UCSD-AML1 (cell line): ENCODE measurements at regions not wholly inside any gene's neighbourhood (a gene's known extent, or its start where the extent isn't known, plus 50 kb on each side); places are given as distances from the start of the nearest gene placed in this dataset.
"Not testable (repeated sequence)": the region's sequence is repeated elsewhere in the genome, so short reads cannot be mapped to it uniquely, and the experiment has no call there.

ENCODE experiments used
- DNase-seq: peaks from one replicate; lab custom pipeline; 2025; ENCODE audit not compliant: unreplicated experiment; lab: John Stamatoyannopoulos, UW

- DNase-seq: not testable (repeated sequence)
These were observed 290.0 kb upstream of the MIR17HG start for GRCh38 chr13:91057507-91057906.

- DNase-seq: no peak
These were observed 289.4 kb upstream of the MIR17HG start for GRCh38 chr13:91058066-91058465.

GRCh38 chr13:91058919-91059318, 288.6 kb upstream of the MIR17HG start:
- DNase-seq: no peak

GRCh38 chr13:91066745-91067144, 280.7 kb upstream of the MIR17HG start:
- no peak for DNase-seq

- no peak for DNase-seq
These were observed 275.0 kb upstream of the MIR17HG start for GRCh38 chr13:91072486-91072885.

GRCh38 chr13:91074091-91074490, 273.4 kb upstream of the MIR17HG start:
- no peak for DNase-seq

GRCh38 chr13:91076830-91077229, 270.7 kb upstream of the MIR17HG start:
- no peak for DNase-seq

- no peak for DNase-seq
These were observed 269.3 kb upstream of the MIR17HG start for GRCh38 chr13:91078093-91078679.

- no peak for DNase-seq
These were observed 268.3 kb upstream of the MIR17HG start for GRCh38 chr13:91079176-91079575.

GRCh38 chr13:91085127-91085526, 262.4 kb upstream of the MIR17HG start:
- DNase-seq: no peak

GRCh38 chr13:91086936-91087716, 260.4 kb upstream of the MIR17HG start:
- peak; percentile 9 for DNase-seq

GRCh38 chr13:91097269-91097668, 250.2 kb upstream of the MIR17HG start:
- no peak for DNase-seq

- no peak for DNase-seq
These were observed 247.6 kb upstream of the MIR17HG start for GRCh38 chr13:91099877-91100276.

- DNase-seq: no peak
These were observed 246.5 kb upstream of the MIR17HG start for GRCh38 chr13:91100944-91101343.

GRCh38 chr13:91101381-91101780, 246.1 kb upstream of the MIR17HG start:
- DNase-seq: no peak

GRCh38 chr13:91105270-91105669, 242.2 kb upstream of the MIR17HG start:
- DNase-seq: no peak

- no peak for DNase-seq
These were observed 240.9 kb upstream of the MIR17HG start for GRCh38 chr13:91106565-91106964.

GRCh38 chr13:91108315-91108714, 239.2 kb upstream of the MIR17HG start:
- DNase-seq: no peak

GRCh38 chr13:91111476-91112200, 235.8 kb upstream of the MIR17HG start:
- DNase-seq: no peak

GRCh38 chr13:91112201-91112923, 235.1 kb upstream of the MIR17HG start:
- DNase-seq: no peak

- no peak for DNase-seq
These were observed 234.6 kb upstream of the MIR17HG start for GRCh38 chr13:91112924-91113277.

GRCh38 chr13:91115776-91116175, 231.7 kb upstream of the MIR17HG start:
- DNase-seq: no peak
